ENCODE measurements at regions not wholly inside any gene's neighbourhood (a gene's known extent, or its start where the extent isn't known, plus 50 kb on each side); places are given as distances from the start of the nearest gene placed in this dataset.

- intact Hi-C loops (cut with micrococcal nuclease; ENCODE audit: unreplicated experiment) = no loop called here
- H4K20me1 ChIP-seq (ENCODE audit: insufficient read depth) = no peaks in the 10 kb centered on the region
- no peaks in the 10 kb centered on the region for H3K4me1 ChIP-seq (replicated peaks; ENCODE audit: insufficient read depth)
- no peak overlapping the region for H3K4me2 ChIP-seq
- no peak overlapping the region for H3K4me3 ChIP-seq
- H3K9me2 ChIP-seq (ENCODE audit: insufficient read depth) = no peaks in the 10 kb centered on the region
- TF ChIP-seq CTCF (conservative IDR thresholded peaks at IDR 0.05) (no peak), EZH2 (IDR thresholded peaks at IDR 0.05; ENCODE audit: low read depth) (no peak)
- H3K79me2 ChIP-seq (ENCODE audit: low read depth) = no peaks in the 10 kb centered on the region
- no peaks in the 10 kb centered on the region for H3K9me3 ChIP-seq (ENCODE audit: insufficient read depth, low read depth)
- POLR2A ChIA-PET (ENCODE audit: unreplicated experiment) = no interaction called here
- no peak overlapping the region for H3K27ac ChIP-seq
- CTCF ChIA-PET = no interaction called here
- BruUV-seq (replicated peaks) = no TSS peak
- H3K36me3 ChIP-seq (ENCODE audit: low read depth) = no peaks in the 10 kb centered on the region
- no peak for DNase-seq
- H3K27me3 ChIP-seq (ENCODE audit: insufficient read depth, low read depth) = no peaks in the 10 kb centered on the region
- H3F3A ChIP-seq (ENCODE audit: insufficient read depth, low read depth) = no peaks in the 10 kb centered on the region
- H2AFZ ChIP-seq = no peak overlapping the region
Measured at GRCh38 chr7:9106747-9107146, 673.3 kb downstream of the NXPH1 start.

GRCh38 chr7:9120331-9120730, 686.9 kb downstream of the NXPH1 start:
- TF ChIP-seq EZH2 (IDR thresholded peaks at IDR 0.05; ENCODE audit: low read depth) (no peak), CTCF (conservative IDR thresholded peaks at IDR 0.05) (no peak)
- Histone ChIP-seq H3K4me1 (replicated peaks; ENCODE audit: insufficient read depth) (no peaks in the 10 kb centered on the region), H4K20me1 (ENCODE audit: insufficient read depth) (no peaks in the 10 kb centered on the region), H3K79me2 (ENCODE audit: low read depth) (no peaks in the 10 kb centered on the region), H3K27ac (no peak overlapping the region), H3K27me3 (ENCODE audit: insufficient read depth, low read depth) (no peaks in the 10 kb centered on the region), H3K9me3 (ENCODE audit: insufficient read depth, low read depth) (no peaks in the 10 kb centered on the region), H2AFZ (no peak overlapping the region), H3K36me3 (ENCODE audit: low read depth) (no peaks in the 10 kb centered on the region), H3K4me2 (no peak overlapping the region), H3F3A (ENCODE audit: insufficient read depth, low read depth) (no peaks in the 10 kb centered on the region), H3K4me3 (no peak overlapping the region), H3K9me2 (ENCODE audit: insufficient read depth) (no peaks in the 10 kb centered on the region)
- intact Hi-C loops (cut with micrococcal nuclease; ENCODE audit: unreplicated experiment) = no loop called here
- no peak for DNase-seq
- BruUV-seq (replicated peaks) = no TSS peak
- ChIA-PET CTCF (interaction anchor here (0.6 kb wide), 1 partner anchor 1697 kb away, joined by 4 read pairs; no protein-coding TSS in a partner anchor), POLR2A (ENCODE audit: unreplicated experiment) (no interaction called here)

GRCh38 chr7:9124320-9124719, 690.9 kb downstream of the NXPH1 start:
- H3F3A ChIP-seq (ENCODE audit: insufficient read depth, low read depth) = no peaks in the 10 kb centered on the region
- no peaks in the 10 kb centered on the region for H3K9me3 ChIP-seq (ENCODE audit: insufficient read depth, low read depth)
- H3K79me2 ChIP-seq (ENCODE audit: low read depth) = no peaks in the 10 kb centered on the region
- no peaks in the 10 kb centered on the region for H3K4me1 ChIP-seq (replicated peaks; ENCODE audit: insufficient read depth)
- TF ChIP-seq CTCF (conservative IDR thresholded peaks at IDR 0.05) = no peak
- no peak for TF ChIP-seq EZH2 (IDR thresholded peaks at IDR 0.05; ENCODE audit: low read depth)
- H3K4me3 ChIP-seq = no peak overlapping the region
- H3K36me3 ChIP-seq (ENCODE audit: low read depth) = no peaks in the 10 kb centered on the region
- no peaks in the 10 kb centered on the region for H3K27me3 ChIP-seq (ENCODE audit: insufficient read depth, low read depth)
- POLR2A ChIA-PET (ENCODE audit: unreplicated experiment) = no interaction called here
- CTCF ChIA-PET = no interaction called here
- no peak overlapping the region for H2AFZ ChIP-seq
- no peak overlapping the region for H3K27ac ChIP-seq
- no peak overlapping the region for H3K4me2 ChIP-seq
- DNase-seq = no peak
- no TSS peak for BruUV-seq (replicated peaks)
- intact Hi-C loops (cut with micrococcal nuclease; ENCODE audit: unreplicated experiment) = no loop called here
- H4K20me1 ChIP-seq (ENCODE audit: insufficient read depth) = no peaks in the 10 kb centered on the region
- H3K9me2 ChIP-seq (ENCODE audit: insufficient read depth) = no peaks in the 10 kb centered on the region
